Skin of body (tissue), 1 donor: ENCODE measurements at regions not wholly inside any gene's neighbourhood (a gene's known extent, or its start where the extent isn't known, plus 50 kb on each side); places are given as distances from the start of the nearest gene placed in this dataset.

Experiments used
- DNase-seq: peaks from one replicate; lab custom pipeline; 2025; lab: John Stamatoyannopoulos, UW

GRCh38 chr12:108462686-108463085 lies 52.4 kb upstream of the FICD start:
- no peak for DNase-seq

DNA sequence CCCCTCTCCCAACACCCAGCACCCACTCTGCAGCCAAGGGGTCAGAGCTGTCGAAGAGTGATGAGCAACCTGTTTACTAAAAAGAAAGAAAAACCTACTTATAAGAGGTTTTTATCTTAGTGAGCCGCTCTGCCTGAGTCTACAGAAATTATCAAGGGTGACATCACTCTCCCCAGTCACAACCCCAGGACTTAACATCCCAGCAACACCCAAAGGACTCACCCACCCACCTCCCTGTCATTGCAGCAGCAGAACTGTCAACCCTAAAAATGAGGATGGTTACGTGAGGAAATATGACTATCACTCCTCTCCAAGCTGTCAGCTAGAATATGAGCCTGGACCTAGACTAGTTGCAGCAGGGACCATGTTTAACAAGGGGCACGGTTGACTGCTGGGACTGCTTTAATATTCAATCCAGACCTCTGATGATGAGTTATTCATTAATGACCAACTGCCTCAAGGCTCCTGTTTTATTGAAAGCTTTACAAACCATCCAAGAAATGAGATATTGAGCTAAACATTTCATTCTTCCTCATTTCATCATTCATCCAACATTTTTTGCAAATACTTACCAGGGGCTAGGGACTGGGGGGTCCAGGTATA lies 53.9 kb upstream of the FICD start:
- no peak for DNase-seq

DNA sequence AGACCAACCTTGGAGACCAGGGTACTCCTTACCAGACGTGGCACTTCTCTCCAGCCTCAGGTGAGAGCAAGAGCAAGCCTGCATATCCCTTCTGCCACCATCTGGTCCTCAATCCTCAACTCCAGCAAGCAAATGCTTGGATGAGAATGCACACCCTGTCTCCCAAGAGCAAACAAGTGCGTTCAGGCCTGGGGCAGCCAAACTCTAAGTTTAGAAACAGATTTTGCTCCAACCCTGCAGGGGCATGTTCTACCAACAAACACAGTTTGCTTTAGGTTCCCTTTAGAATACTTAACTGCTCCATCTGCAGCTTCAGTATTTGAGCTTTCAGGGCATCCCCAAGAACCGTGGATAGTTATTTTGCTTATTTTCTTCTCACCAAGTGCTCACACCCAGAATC lies 55.9 kb upstream of the FICD start:
- DNase-seq: no peak

DNA sequence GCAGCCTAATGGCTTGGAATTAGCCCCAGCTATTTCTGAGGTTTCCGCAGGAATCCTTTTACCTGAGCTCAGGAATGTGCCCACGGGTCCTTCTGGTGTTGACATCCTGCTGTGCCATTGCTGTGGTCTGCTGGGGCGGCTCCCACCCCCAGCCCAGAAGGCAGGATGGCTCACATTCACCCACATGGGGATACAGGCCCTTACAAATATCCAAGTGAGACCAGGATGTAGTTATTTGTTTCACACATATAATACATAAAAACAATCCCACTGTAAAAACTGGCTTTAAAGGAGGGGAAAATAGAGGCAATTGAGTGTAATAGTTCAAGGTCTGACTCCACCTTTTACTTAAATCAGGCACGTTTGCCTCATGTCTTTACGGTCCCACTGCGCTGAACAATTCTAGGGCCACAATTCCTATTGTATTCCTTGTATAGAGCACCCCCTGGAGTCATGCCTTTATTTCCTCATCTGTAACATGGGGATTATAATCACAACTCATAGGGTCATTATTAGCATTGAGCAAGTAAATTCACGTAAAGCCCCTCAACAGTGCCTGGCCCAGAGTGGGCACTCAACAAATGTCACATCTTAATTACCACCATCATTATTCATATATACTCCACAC lies 57.2 kb upstream of the FICD start:
- no peak for DNase-seq

- peak; percentile 50 for DNase-seq
These were observed 57.9 kb upstream of the FICD start for GRCh38 chr12:108457006-108457733.

GRCh38 chr12:108455706-108456105 lies 59.4 kb upstream of the FICD start:
- DNase-seq: no peak

GRCh38 chr12:108454539-108455139 lies 60.4 kb upstream of the FICD start:
- DNase-seq: no peak

GRCh38 chr12:108449478-108449877 lies 65.6 kb upstream of the FICD start:
- DNase-seq: no peak

GRCh38 chr12:108448246-108448645 lies 66.8 kb upstream of the FICD start:
- DNase-seq: no peak

- DNase-seq: peak; percentile 85
These were observed 67.8 kb upstream of the FICD start for GRCh38 chr12:108447168-108447832.

DNA sequence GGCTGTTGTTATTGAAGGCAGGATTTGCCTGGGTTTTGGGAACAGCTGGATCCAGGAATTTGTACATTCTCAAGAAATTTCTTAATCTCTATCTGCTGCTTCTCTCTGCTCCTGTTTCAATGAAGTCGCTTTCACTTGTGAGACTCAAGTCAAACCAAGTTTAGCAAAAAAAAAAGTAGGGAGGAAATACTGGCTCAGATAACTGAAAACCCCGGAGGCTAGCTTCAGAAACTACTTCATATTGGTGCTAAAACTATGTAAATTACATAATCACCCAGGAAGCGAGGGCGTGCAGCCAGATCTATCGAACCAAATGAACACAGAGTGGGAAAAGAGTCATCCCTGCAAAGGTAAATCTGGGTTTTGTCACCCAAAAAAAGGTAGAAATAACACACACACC lies 68.3 kb upstream of the FICD start:
- peak; percentile 41 for DNase-seq

DNA sequence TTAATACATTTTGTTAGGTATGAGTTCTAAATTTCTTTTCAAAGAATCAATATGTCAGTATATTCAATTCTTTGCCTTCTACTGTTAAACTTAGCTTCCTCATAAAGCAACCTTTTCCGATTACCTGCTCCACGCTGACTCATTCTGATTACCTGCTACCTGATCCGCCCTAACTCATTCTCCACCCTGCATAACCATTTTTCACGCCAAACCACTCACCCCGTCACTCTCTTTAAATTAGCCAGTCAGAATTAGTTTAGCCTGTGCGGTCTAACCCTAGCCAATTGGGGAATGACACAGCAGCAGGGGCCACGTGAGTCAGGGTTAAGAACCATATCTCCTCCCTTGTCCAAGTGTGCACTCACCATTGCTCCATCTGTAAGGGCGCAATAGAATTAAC lies 72.2 kb upstream of the FICD start:
- DNase-seq: no peak

- DNase-seq: peak; percentile 63
These were observed 73.0 kb upstream of the FICD start for GRCh38 chr12:108442067-108442466.

DNA sequence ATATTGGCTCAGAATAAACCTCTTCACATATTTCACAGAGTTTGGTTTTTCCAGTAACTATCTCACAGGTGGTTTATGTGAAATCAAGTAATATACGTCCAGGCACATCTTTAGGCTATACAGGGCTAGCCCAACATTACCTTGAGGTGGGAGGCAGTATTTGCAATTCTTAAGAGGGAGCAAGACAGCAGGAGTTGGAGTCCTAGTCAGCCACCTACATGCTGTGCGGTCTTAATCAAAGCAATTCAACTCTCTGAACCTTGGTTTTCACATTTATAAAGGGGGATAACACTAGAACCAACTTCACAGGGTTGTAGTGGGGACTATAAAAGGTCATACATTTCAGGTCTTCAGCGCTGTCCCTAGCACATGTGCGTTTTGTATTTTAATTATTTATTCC lies 73.5 kb upstream of the FICD start:
- DNase-seq: no peak

GRCh38 chr12:108440736-108441135 lies 74.3 kb upstream of the FICD start:
- no peak for DNase-seq

DNA sequence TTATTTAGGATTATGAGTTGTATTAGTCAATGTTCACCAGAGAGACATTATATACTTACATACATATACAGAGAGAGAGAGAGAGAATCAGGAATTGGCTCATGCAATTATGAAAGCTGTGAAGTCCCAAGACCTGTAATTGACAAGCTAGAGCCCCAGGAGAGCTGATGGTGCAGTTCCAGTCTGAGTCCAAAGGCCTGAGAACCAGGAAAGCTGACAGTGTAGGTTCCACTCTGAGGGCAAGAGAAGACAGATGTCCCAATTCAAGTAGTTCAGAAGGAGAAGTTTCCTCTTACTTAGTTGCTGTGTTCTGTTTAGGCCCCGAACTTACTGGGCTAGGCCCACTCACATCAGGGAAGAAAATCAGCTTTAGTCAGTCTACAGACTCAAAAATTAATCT lies 76.4 kb upstream of the FICD start:
- DNase-seq: no peak

- DNase-seq: no peak
These were observed 82.5 kb upstream of the FICD start for GRCh38 chr12:108432423-108433121.

DNA sequence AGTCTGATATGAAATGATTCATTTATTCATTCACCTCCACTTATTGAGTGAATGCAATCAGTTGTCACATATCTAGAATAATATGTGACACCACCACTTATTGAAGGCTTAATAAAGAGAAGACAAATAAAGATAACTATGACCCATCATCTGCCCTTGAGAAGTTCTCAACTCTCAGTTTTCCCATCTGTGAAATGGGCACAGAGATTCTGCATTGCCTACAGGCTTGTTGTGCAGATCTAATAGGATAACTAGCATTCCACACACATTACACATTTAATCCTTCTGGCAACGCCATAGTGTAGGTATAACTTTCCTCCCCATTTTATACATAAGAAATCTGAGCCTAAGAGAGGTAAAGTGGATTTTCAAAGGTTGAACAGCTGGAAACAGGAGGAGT lies 84.2 kb upstream of the FICD start:
- DNase-seq: no peak

DNA sequence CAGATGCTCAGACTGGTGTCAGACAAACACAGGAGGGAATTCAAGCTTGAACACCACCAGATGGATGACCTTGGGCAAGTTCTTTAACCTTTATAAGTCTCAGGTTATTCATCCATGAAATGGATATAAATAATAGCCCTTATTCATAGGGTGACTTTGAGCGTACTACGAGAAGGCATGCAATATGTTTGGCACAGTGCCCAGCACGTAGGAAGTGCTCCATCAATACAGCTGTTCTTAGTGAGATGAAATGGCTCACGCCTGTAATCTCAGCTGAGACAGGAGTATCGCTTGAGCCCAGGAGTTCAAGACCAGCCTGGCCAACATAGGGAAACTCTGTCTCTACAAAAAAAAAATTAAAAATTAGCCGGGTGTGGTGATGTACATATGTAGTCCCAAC lies 84.8 kb upstream of the FICD start:
- DNase-seq: no peak

DNA sequence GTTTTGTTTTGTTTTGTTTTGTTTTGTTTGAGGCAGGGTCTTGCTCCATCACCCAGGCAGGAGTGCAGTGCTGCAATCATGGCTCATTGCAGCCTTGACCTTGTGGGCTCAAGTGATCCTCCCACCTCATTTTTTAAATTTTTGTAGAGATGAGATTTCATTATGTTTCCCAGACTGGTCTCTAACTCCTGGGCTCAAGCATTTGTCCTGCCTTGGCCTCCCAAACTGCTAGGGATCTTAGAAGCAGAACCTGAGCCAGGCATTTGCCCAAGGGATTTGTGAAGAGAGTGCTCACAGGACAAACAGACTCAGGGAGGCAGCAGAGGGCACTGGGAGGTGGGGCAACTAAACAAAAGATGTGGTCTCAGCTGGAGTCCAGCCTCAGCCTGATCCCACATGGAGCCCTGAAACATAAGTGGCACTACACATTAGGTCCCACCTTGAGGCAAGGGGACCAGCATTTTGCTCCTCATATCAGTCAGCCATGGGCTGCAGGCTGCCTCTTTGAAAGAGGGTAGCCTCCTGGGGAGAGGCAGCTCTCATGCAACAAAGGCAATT lies 86.2 kb upstream of the CMKLR1 start:
- DNase-seq: no peak

- DNase-seq: no peak
These were observed 85.7 kb upstream of the CMKLR1 start for GRCh38 chr12:108424816-108425215.
